Common myeloid progenitor, CD34-positive (primary cell): ENCODE measurements at regions not wholly inside any gene's neighbourhood (a gene's known extent, or its start where the extent isn't known, plus 50 kb on each side); places are given as distances from the start of the nearest gene placed in this dataset.

ENCODE experiments used
- CTCF ChIA-PET: fragments of 350-600 bp; sonication (Branson Sonifier 250); formaldehyde crosslinking; loops from one replicate; lab custom pipeline; 2021; ENCODE audit warnings: antibody characterized with exemption; lab: Charles Lee
- POLR2A ChIA-PET: fragments of 350-600 bp; sonication (Branson Sonifier 250); formaldehyde crosslinking; loops from one replicate; lab custom pipeline; 2021; ENCODE audit warnings: antibody characterized with exemption; lab: Charles Lee
- DNase-seq, 3 donors: peaks; one replicate each; pipeline versions ENCODE4 v3.0.0 to v3.0.0-alpha.2; 2013
- H3K27ac ChIP-seq, 2 experiments: 1 replicate in 1 of 2; 2 replicates in 1 of 2; pipeline ENCODE4 v1.7.0; 2013; ENCODE audit warnings: inconsistent platforms in 2 of 2, low read length in 2 of 2, mild to moderate bottlenecking in 2 of 2, low read depth in 1 of 2, moderate library complexity in 1 of 2; ENCODE audit not compliant: severe bottlenecking in 2 of 2, insufficient read depth in 1 of 2, poor library complexity in 1 of 2
- H3K27me3 ChIP-seq, 5 experiments: replicated peaks in 2 of 5; 1 replicate in 3 of 5; 2 replicates in 2 of 5; pipeline versions ENCODE4 v1.6.1 to v1.7.0; 2013; ENCODE audit warnings: low read length in 4 of 5, mild to moderate bottlenecking in 2 of 5, moderate library complexity in 2 of 5, inconsistent platforms in 1 of 5; ENCODE audit not compliant: insufficient read depth in 5 of 5, control insufficient read depth in 4 of 5
- H3K36me3 ChIP-seq, 4 experiments: 1 replicate in 2 of 4; 2 replicates in 2 of 4; pipeline versions ENCODE4 v1.6.1 to v1.7.0; 2013; ENCODE audit warnings: low read length in 3 of 4, control low read depth in 1 of 4, mild to moderate bottlenecking in 1 of 4; ENCODE audit not compliant: control insufficient read depth in 4 of 4, insufficient read depth in 4 of 4
- H3K4me1 ChIP-seq, 4 experiments: 1 replicate in 3 of 4; 2 replicates in 1 of 4; pipeline versions ENCODE4 v1.6.1 to v1.7.1; 2013; ENCODE audit warnings: low read length in 3 of 4, mild to moderate bottlenecking in 3 of 4, control low read depth in 1 of 4, inconsistent platforms in 1 of 4, moderate library complexity in 1 of 4; ENCODE audit not compliant: control insufficient read depth in 4 of 4, insufficient read depth in 4 of 4; ENCODE audit errors: control extremely low read depth in 1 of 4
- H3K4me3 ChIP-seq, 7 experiments: 1 replicate in 4 of 7; 2 replicates in 3 of 7; pipeline versions ENCODE4 v1.5.1 to v1.7.0; 2013; ENCODE audit warnings: mild to moderate bottlenecking in 7 of 7, low read length in 6 of 7, moderate library complexity in 6 of 7, inconsistent platforms in 2 of 7, low read depth in 2 of 7, control low read depth in 1 of 7; ENCODE audit not compliant: insufficient read depth in 4 of 7, control insufficient read depth in 1 of 7; ENCODE audit errors: extremely low read depth in 1 of 7
- H3K9me3 ChIP-seq, 5 experiments: 1 replicate in 4 of 5; 2 replicates in 1 of 5; pipeline versions ENCODE4 v1.6.1 to v1.7.1; 2013; ENCODE audit warnings: low read length in 4 of 5, mild to moderate bottlenecking in 2 of 5, inconsistent platforms in 1 of 5, low read depth in 1 of 5, moderate library complexity in 1 of 5; ENCODE audit not compliant: control insufficient read depth in 4 of 5, insufficient read depth in 2 of 5; ENCODE audit errors: control extremely low read depth in 1 of 5
- WGBS: methylation state at CpG from one replicate; pipeline ENCODE4 v1.1.5; 2013; ENCODE audit not compliant: insufficient coverage; 5-methylcytosine and 5-hydroxymethylcytosine counted together

DNA sequence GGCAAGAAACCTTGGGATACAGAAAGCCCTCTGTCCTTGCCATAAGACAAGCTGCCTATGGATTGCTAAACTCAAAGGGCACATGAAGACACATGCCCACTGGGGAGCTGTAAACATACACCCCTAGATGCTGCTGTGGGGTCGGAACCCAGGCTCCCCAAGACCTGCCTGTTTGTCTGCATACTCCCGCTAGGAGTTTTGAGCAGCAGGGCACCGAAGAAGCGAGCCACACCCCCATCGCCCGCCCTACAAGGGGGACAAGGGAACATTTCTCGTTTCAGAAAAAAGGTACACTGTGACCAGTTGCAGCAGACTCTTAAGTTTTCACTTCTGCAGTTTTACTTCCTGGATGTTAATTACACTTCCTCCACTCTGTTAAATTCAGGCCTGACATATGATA lies 680.2 kb upstream of the GHITM start:
- no peaks in the 10 kb centered on the region for H3K27me3 ChIP-seq
- ChIA-PET CTCF (no interaction called here), POLR2A (no interaction called here)
- no peaks in the 10 kb centered on the region for H3K36me3 ChIP-seq
- WGBS: 88% methylated on average over 7 of the region's 7 CpGs
- H3K4me3 ChIP-seq: no peak overlapping the region
- H3K27ac ChIP-seq: no peak overlapping the region
- H3K9me3 ChIP-seq: no peaks in the 10 kb centered on the region
- DNase-seq: no peak
- no peaks in the 10 kb centered on the region for H3K4me1 ChIP-seq

DNA sequence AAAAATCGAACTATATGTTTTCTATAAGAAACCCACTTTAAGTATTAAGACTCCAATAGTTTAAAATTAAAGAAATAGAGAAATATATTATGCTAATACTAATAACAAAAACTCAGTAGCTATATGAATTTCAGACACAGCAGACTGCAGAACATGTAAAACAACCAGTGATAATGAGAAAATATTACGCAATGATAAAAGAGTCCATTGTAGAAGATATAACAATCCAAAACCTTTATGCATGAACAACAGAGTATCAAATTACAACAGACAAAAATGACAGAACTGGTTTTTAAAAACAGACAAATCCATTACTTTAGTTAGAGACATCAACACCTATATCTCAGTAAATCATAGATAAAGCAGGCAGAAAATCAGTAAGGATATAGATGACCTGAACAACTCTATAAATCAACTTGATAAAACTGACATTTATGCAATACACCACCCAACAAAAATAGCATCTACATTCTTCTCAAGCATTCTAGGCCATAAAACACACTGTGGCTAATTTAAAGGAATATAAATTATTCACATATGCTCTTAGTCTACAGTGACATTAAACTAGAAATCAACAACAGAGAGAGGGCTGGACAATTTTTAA lies 669.5 kb upstream of the GHITM start:
- WGBS: no CpG with 5 or more reads among the region's 2 CpGs
- ChIA-PET CTCF (no interaction called here), POLR2A (no interaction called here)
- H3K4me3 ChIP-seq: no peak overlapping the region
- no peaks in the 10 kb centered on the region for H3K4me1 ChIP-seq
- DNase-seq: no peak
- no peaks in the 10 kb centered on the region for H3K36me3 ChIP-seq
- no peaks in the 10 kb centered on the region for H3K27me3 ChIP-seq
- no peak overlapping the region for H3K27ac ChIP-seq
- peaks cover 0 to 1% (median 0%) of the 10 kb centered on the region in 5 experiments for H3K9me3 ChIP-seq

DNA sequence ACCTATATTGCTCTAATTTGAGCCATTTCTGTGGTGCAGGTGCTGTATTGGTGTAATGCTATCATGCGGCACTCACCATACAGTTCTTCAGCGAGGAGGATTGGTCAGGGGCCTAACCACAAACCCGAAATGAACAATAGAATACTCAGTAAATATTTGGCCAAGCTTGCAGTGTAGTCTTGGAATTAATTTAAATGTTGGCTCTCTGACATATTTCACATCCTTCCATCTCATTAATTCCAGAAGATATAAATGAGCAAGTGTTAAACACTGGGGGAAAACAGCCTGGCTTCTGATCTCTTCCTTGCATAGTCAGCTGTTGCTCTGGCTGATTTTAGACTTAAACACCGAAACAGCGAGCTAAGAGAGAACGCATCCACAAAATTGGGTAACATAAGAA lies 663.1 kb upstream of the GHITM start:
- H3K4me1 ChIP-seq: no peaks in the 10 kb centered on the region
- no peak overlapping the region for H3K27ac ChIP-seq
- POLR2A ChIA-PET: no interaction called here
- DNase-seq: no peak
- no peak overlapping the region for H3K4me3 ChIP-seq
- H3K36me3 ChIP-seq: no peaks in the 10 kb centered on the region
- H3K27me3 ChIP-seq: no peaks in the 10 kb centered on the region
- H3K9me3 ChIP-seq: no peaks in the 10 kb centered on the region
- WGBS: 100% methylated on average over 1 of the region's 6 CpGs
- CTCF ChIA-PET: no interaction called here

DNA sequence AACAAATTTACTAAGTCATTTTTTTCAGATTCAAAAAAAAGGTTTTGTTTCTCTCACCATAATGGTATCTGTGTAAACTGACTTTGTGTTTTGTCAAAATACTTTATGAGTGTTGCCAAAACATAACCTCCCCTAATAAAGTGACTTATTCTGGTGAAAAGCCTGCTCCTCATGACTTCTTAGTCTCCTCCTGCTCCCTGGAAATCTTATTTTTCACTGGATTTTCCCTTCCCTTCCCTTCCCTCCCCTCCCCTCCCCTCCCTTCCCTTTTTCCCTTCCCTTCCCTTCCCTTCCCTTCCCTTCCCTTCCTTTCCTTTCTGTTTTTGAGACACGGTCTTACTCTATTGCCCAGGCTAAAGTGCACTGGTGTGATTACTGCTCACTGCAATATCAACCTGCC lies 650.1 kb upstream of the GHITM start:
- no peak for DNase-seq

DNA sequence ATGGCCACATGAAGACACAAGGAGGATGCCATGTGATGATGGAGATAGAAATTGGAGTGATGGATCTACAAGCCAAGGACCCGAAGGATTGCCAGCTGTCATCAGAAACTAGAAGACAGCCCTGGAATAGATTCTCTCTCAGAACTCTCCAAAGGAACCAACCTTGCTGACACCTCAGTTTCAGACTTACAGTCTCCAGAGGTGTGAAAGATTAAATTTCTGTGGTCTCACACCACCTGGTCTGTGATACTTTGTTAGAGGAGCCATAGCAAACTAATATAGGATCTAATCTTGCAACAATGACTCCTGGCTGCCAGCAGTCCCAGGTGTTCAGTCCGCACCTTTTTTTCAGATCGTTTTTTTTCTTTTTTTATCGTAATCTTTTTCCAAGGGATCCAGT lies 647.3 kb upstream of the GHITM start:
- POLR2A ChIA-PET: no interaction called here

More for the DNA sequence above, 650.1 kb upstream of the GHITM start:
- Histone ChIP-seq H3K27me3 (no peaks in the 10 kb centered on the region), H3K27ac (no peak overlapping the region), H3K4me1 (no peaks in the 10 kb centered on the region), H3K4me3 (no peak overlapping the region), H3K9me3 (peaks cover 0 to under 1% (median 0%) of the 10 kb centered on the region in 5 experiments), H3K36me3 (no peaks in the 10 kb centered on the region)
- 100% methylated on average over 1 of the region's 1 CpG for WGBS
- ChIA-PET POLR2A (no interaction called here), CTCF (no interaction called here)

DNA sequence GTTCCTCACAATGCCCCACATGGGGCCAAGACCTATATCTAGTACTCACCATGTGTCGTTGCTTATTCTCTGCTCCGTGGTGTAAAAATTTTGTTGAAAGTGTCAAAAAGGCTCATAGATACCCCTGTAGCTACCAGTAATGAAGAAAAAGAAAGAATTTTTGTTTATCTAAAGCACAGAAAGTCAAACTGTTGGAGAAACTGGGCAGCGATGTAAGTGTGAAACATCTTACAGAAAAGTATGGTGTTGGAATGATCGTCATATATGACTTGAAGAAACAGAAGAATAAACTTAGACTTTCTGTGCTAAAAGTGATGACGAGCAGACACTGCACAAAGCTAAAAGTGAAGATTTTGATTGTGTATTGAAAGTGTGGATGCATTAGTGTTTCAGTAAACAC lies 626.6 kb upstream of the GHITM start:
- DNase-seq: no peak
- Histone ChIP-seq H3K27me3 (no peaks in the 10 kb centered on the region), H3K4me3 (no peak overlapping the region), H3K27ac (no peak overlapping the region), H3K36me3 (no peaks in the 10 kb centered on the region), H3K9me3 (no peaks in the 10 kb centered on the region), H3K4me1 (no peaks in the 10 kb centered on the region)
- ChIA-PET POLR2A (no interaction called here), CTCF (interaction anchor here (0.6 kb wide), 1 partner anchor 140 kb away, joined by 3 read pairs; no protein-coding TSS in a partner anchor)
- WGBS: 71% methylated on average over 4 of the region's 5 CpGs

More for the DNA sequence above, 647.3 kb upstream of the GHITM start:
- CTCF ChIA-PET: no interaction called here
- Histone ChIP-seq H3K36me3 (no peaks in the 10 kb centered on the region), H3K27me3 (no peaks in the 10 kb centered on the region), H3K27ac (no peak overlapping the region), H3K4me3 (no peak overlapping the region), H3K9me3 (no peaks in the 10 kb centered on the region), H3K4me1 (no peaks in the 10 kb centered on the region)
- DNase-seq: no peak
- 100% methylated on average over 1 of the region's 4 CpGs for WGBS

DNA sequence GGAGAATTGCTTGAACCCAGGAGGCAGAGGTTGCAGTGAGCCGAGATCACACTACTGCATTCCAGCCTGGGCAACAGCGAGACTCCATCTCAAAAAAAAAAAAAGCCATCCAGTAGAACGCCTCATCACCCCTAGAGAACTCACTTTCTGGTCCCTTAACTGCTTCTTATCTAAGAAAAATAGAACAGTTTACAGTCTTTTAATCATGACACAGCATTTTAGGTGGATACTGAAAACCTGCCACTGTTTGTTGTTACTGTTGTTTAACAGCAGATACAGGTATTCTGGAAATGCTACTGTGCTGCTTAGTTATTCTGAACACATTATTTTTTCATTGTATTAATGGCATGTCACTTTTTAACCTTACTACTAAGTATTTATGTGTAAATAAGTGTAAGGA lies 624.3 kb upstream of the GHITM start:
- Histone ChIP-seq H3K36me3 (no peaks in the 10 kb centered on the region), H3K9me3 (no peaks in the 10 kb centered on the region), H3K4me1 (no peaks in the 10 kb centered on the region), H3K4me3 (no peak overlapping the region), H3K27me3 (no peaks in the 10 kb centered on the region), H3K27ac (no peak overlapping the region)
- ChIA-PET CTCF (no interaction called here), POLR2A (no interaction called here)
- no peak for DNase-seq
- 100% methylated on average over 2 of the region's 3 CpGs for WGBS
